Activated T-cell treated with anti-CD3 and anti-CD28 coated beads, Interleukin-2, amount 50 U/mL, for 72 hours (primary cell): ENCODE measurements at regions not wholly inside any gene's neighbourhood (a gene's known extent, or its start where the extent isn't known, plus 50 kb on each side); places are given as distances from the start of the nearest gene placed in this dataset.
"Not testable (repeated sequence)": the region's sequence is repeated elsewhere in the genome, so short reads cannot be mapped to it uniquely, and the experiment has no call there.

ENCODE experiments used
- ATAC-seq, 2 donors: fragments of 150-1000 bp; cut with Tn5 transposase; replicated peaks in 1 of 2; 2 replicates each; pipeline ENCODE4 v1.10.0; 2021; ENCODE audit warnings: moderate library complexity in 2 of 2, mild to moderate bottlenecking in 1 of 2
- DNase-seq, 2 donors: peaks; one replicate each; pipeline ENCODE4 v3.0.0; 2021 to 2022; ENCODE audit warnings: mixed read lengths in 1 of 2
- H3K27ac Mint-ChIP-seq: one replicate; pipeline ENCODE4 v1.8.0; 2022; ENCODE audit warnings: mild to moderate bottlenecking, moderate library complexity, mixed read lengths
- H3K27me3 Mint-ChIP-seq: one replicate; pipeline ENCODE4 v1.8.0; 2022; ENCODE audit warnings: low read depth, mixed read lengths
- H3K36me3 Mint-ChIP-seq, 2 donors: one replicate each; pipeline ENCODE4 v1.8.0; 2022; ENCODE audit warnings: mixed read lengths in 2 of 2, mild to moderate bottlenecking in 1 of 2; ENCODE audit not compliant: insufficient read depth in 2 of 2
- H3K4me1 Mint-ChIP-seq: one replicate; pipeline ENCODE4 v1.8.0; 2022; ENCODE audit warnings: low read depth, mixed read lengths
- H3K4me3 Mint-ChIP-seq, 2 donors: one replicate each; pipeline ENCODE4 v1.8.0; 2022; ENCODE audit warnings: mild to moderate bottlenecking in 2 of 2, mixed read lengths in 2 of 2, moderate library complexity in 2 of 2
- H3K9me3 Mint-ChIP-seq, 2 donors: one replicate each; pipeline ENCODE4 v1.8.0; 2022; ENCODE audit warnings: mixed read lengths in 2 of 2

GRCh38 chr13:52324831-52325230 is 81.1 kb downstream of the THSD1 start:
- H3K4me3 Mint-ChIP-seq, H3K36me3 Mint-ChIP-seq: not testable (repeated sequence)

GRCh38 chr13:52319876-52320275 is 86.1 kb downstream of the THSD1 start:
- Mint-ChIP-seq H3K9me3 (no peaks in the 10 kb centered on the region), H3K36me3 (no peaks in the 10 kb centered on the region), H3K4me1 (no peaks in the 10 kb centered on the region), H3K4me3 (no peak overlapping the region), H3K27ac (no peak overlapping the region), H3K27me3 (no peaks in the 10 kb centered on the region)
- ATAC-seq (no peak), DNase-seq (no peak)

More at GRCh38 chr13:52324831-52325230, 81.1 kb downstream of the THSD1 start:
- not testable (repeated sequence) for H3K27ac Mint-ChIP-seq, ATAC-seq, H3K27me3 Mint-ChIP-seq, H3K9me3 Mint-ChIP-seq, DNase-seq, H3K4me1 Mint-ChIP-seq

- not testable (repeated sequence) for H3K27me3 Mint-ChIP-seq, H3K36me3 Mint-ChIP-seq, H3K4me1 Mint-ChIP-seq, H3K27ac Mint-ChIP-seq, ATAC-seq, H3K4me3 Mint-ChIP-seq, H3K9me3 Mint-ChIP-seq, DNase-seq
These were observed 96.1 kb downstream of the THSD1 start for GRCh38 chr13:52309833-52310232.

GRCh38 chr13:52306336-52306735 is 99.6 kb downstream of the THSD1 start:
- H3K27ac Mint-ChIP-seq, H3K27me3 Mint-ChIP-seq, H3K4me1 Mint-ChIP-seq, ATAC-seq, H3K4me3 Mint-ChIP-seq, H3K36me3 Mint-ChIP-seq, DNase-seq: not testable (repeated sequence)
- H3K9me3 Mint-ChIP-seq, result peaks cover 6 to 11% of the 10 kb centered on the region in 2 donors

- not testable (repeated sequence) for H3K4me3 Mint-ChIP-seq, H3K36me3 Mint-ChIP-seq, DNase-seq, ATAC-seq, H3K27me3 Mint-ChIP-seq, H3K4me1 Mint-ChIP-seq, H3K9me3 Mint-ChIP-seq, H3K27ac Mint-ChIP-seq
These were observed 102.9 kb downstream of the THSD1 start for GRCh38 chr13:52303098-52303497.

- H3K9me3 Mint-ChIP-seq, ATAC-seq, H3K4me3 Mint-ChIP-seq, H3K27me3 Mint-ChIP-seq, DNase-seq, H3K4me1 Mint-ChIP-seq, H3K27ac Mint-ChIP-seq, H3K36me3 Mint-ChIP-seq: not testable (repeated sequence)
These were observed 103.3 kb downstream of the THSD1 start for GRCh38 chr13:52302688-52303087.

GRCh38 chr13:52301810-52302400 is 104.1 kb downstream of the THSD1 start:
- not testable (repeated sequence) for H3K27me3 Mint-ChIP-seq, ATAC-seq, DNase-seq, H3K27ac Mint-ChIP-seq, H3K9me3 Mint-ChIP-seq, H3K4me3 Mint-ChIP-seq, H3K4me1 Mint-ChIP-seq, H3K36me3 Mint-ChIP-seq

- not testable (repeated sequence) for H3K4me3 Mint-ChIP-seq, H3K36me3 Mint-ChIP-seq, H3K9me3 Mint-ChIP-seq, H3K27ac Mint-ChIP-seq, H3K4me1 Mint-ChIP-seq, DNase-seq, ATAC-seq, H3K27me3 Mint-ChIP-seq
These were observed 107.8 kb downstream of the THSD1 start for GRCh38 chr13:52298079-52298661.

- not testable (repeated sequence) for ATAC-seq, H3K27me3 Mint-ChIP-seq
These were observed 117.1 kb downstream of the THSD1 start for GRCh38 chr13:52288891-52289290.

GRCh38 chr13:52281387-52281786 is 122.0 kb upstream of the NEK3 start:
- H3K4me1 Mint-ChIP-seq, H3K36me3 Mint-ChIP-seq, DNase-seq, H3K27ac Mint-ChIP-seq, H3K9me3 Mint-ChIP-seq, ATAC-seq, H3K27me3 Mint-ChIP-seq, H3K4me3 Mint-ChIP-seq: not testable (repeated sequence)

More at GRCh38 chr13:52288891-52289290, 117.1 kb downstream of the THSD1 start:
- not testable (repeated sequence) for H3K4me1 Mint-ChIP-seq, H3K27ac Mint-ChIP-seq, H3K4me3 Mint-ChIP-seq, H3K9me3 Mint-ChIP-seq, H3K36me3 Mint-ChIP-seq, DNase-seq

GRCh38 chr13:52279408-52279807 is 120.0 kb upstream of the NEK3 start:
- not testable (repeated sequence) for H3K36me3 Mint-ChIP-seq, DNase-seq, H3K9me3 Mint-ChIP-seq, H3K4me3 Mint-ChIP-seq, H3K4me1 Mint-ChIP-seq, H3K27ac Mint-ChIP-seq, ATAC-seq, H3K27me3 Mint-ChIP-seq

GRCh38 chr13:52254299-52254698 is 94.9 kb upstream of the NEK3 start:
- H3K4me3 Mint-ChIP-seq, H3K27me3 Mint-ChIP-seq, H3K36me3 Mint-ChIP-seq, DNase-seq, H3K4me1 Mint-ChIP-seq, H3K9me3 Mint-ChIP-seq, H3K27ac Mint-ChIP-seq, ATAC-seq: not testable (repeated sequence)

GRCh38 chr13:52240752-52241151 is 81.4 kb upstream of the NEK3 start:
- not testable (repeated sequence) for H3K36me3 Mint-ChIP-seq, H3K4me3 Mint-ChIP-seq, DNase-seq, H3K27ac Mint-ChIP-seq, H3K4me1 Mint-ChIP-seq, ATAC-seq, H3K9me3 Mint-ChIP-seq, H3K27me3 Mint-ChIP-seq
